Panc1 (cell line): ENCODE measurements at regions not wholly inside any gene's neighbourhood (a gene's known extent, or its start where the extent isn't known, plus 50 kb on each side); places are given as distances from the start of the nearest gene placed in this dataset.
A peak's percentile ranks its signal among the peaks of the same experiment; 100 is the strongest.

ENCODE experiments used
- ATAC-seq: fragments of 200-7000 bp; cut with Tn5 transposase; 2 replicates; pipeline ENCODE4 v1.9.1; 2020; ENCODE audit warnings: mild to moderate bottlenecking, moderate library complexity
- BruUV-seq: library from RNA; stranded (reverse); fragments of 400-500 nt; replicated peaks from 2 replicates; lab custom pipeline; 2021; lab: Mats Ljungman, UMichigan
- CTCF ChIA-PET: fragments of 300-600 bp; sonication (Branson Sonifier 250); formaldehyde crosslinking; loops from one replicate; lab custom pipeline; 2022; ENCODE audit warnings: antibody characterized with exemption; lab: Charles Lee
- POLR2A ChIA-PET: fragments of 300-600 bp; sonication (Branson Sonifier 250); formaldehyde crosslinking; loops from one replicate; lab custom pipeline; 2022; ENCODE audit warnings: antibody characterized with exemption; lab: Charles Lee
- DNase-seq: peaks from one replicate; pipeline ENCODE4 v3.0.0-alpha.2; 2010; ENCODE audit warnings: low read depth, low spot score
- H3K27ac ChIP-seq: 2 replicates; pipeline ENCODE4 v1.5.1; 2011; ENCODE audit warnings: mild to moderate bottlenecking, low read length, inconsistent platforms
- H3K27me3 ChIP-seq: fragments of 200-500 bp; sonication (Bioruptor generic); 2 replicates; pipeline ENCODE4 v1.6.0; 2014; ENCODE audit warnings: low read length, inconsistent platforms; ENCODE audit not compliant: control insufficient read depth, insufficient read depth
- H3K36me3 ChIP-seq: fragments of 200-500 bp; sonication (Bioruptor generic); 2 replicates; pipeline ENCODE4 v1.5.1; 2014; ENCODE audit warnings: inconsistent platforms, mild to moderate bottlenecking, low read length, moderate library complexity; ENCODE audit not compliant: control insufficient read depth, insufficient read depth
- H3K4me1 ChIP-seq: 2 replicates; pipeline ENCODE4 v1.5.1; 2011; ENCODE audit warnings: inconsistent platforms, mild to moderate bottlenecking, low read length, moderate library complexity; ENCODE audit not compliant: control insufficient read depth, insufficient read depth
- H3K4me3 ChIP-seq, 2 experiments: 2 replicates each; pipeline ENCODE4 v1.5.1; 2011 to 2012; ENCODE audit warnings: low read depth in 2 of 2, low read length in 2 of 2, mild to moderate bottlenecking in 2 of 2, inconsistent platforms in 1 of 2, moderate library complexity in 1 of 2
- H3K9me3 ChIP-seq: fragments of 200-500 bp; sonication (Bioruptor generic); 2 replicates; pipeline ENCODE4 v1.5.1; 2014; ENCODE audit warnings: low read depth, mild to moderate bottlenecking, inconsistent platforms, low read length, moderate library complexity; ENCODE audit not compliant: control insufficient read depth, insufficient read depth
- CTCF ChIP-seq: fragments of 450-650 bp; IDR thresholded peaks from 2 replicates; pipeline ENCODE4 v1.5.1; 2017; ENCODE audit warnings: mild to moderate bottlenecking
- POLR2AphosphoS5 ChIP-seq: IDR thresholded peaks from 2 replicates; pipeline ENCODE4 v1.6.1; 2012; ENCODE audit warnings: mild to moderate bottlenecking, low read depth, low read length, moderate library complexity
- REST ChIP-seq, 2 experiments: IDR thresholded peaks; 2 replicates each; pipeline ENCODE4 v1.6.1; 2011 to 2012; ENCODE audit warnings: low read depth in 2 of 2, control low read depth in 1 of 2, low read length in 1 of 2, mild to moderate bottlenecking in 1 of 2, moderate library complexity in 1 of 2; ENCODE audit not compliant: insufficient read depth in 1 of 2
- SIN3A ChIP-seq: IDR thresholded peaks from 2 replicates; pipeline ENCODE4 v1.6.1; 2012; ENCODE audit warnings: low read depth, mild to moderate bottlenecking, low read length, moderate library complexity, borderline replicate concordance; ENCODE audit not compliant: insufficient read depth
- TCF7L2 ChIP-seq: IDR thresholded peaks from 2 replicates; pipeline ENCODE4 v1.6.1; 2011; ENCODE audit warnings: mild to moderate bottlenecking, low read depth, low read length, inconsistent platforms
- in situ Hi-C: cut with HindIII; loops from 2 replicates; pipeline ENCODE4 v1.10.0; 2016; ENCODE audit warnings: low sequenced_read_pairs, low pct_unique_long_range_greater_than_20kb
- intact Hi-C: fragments of 100-400 bp; cut with micrococcal nuclease; formaldehyde crosslinking; loops from one replicate; pipeline ENCODE4 v1.10.0; 2022; ENCODE audit not compliant: unreplicated experiment

GRCh38 chr5:103851091-103851490 is 288.5 kb upstream of the NUDT12 start:
- ATAC-seq = no peak
- POLR2A ChIA-PET = interaction anchor here (0.6 kb wide), 1 partner anchor 504 kb away, joined by 4 read pairs; no protein-coding TSS in a partner anchor

GRCh38 chr5:103849934-103850333 is 287.3 kb upstream of the NUDT12 start:
- DNase-seq = peak; percentile 42
- intact Hi-C loops = no loop called here
- H3K4me1 ChIP-seq = no peaks in the 10 kb centered on the region; the same call in 1 of the 2 replicates
- H3K9me3 ChIP-seq = no peaks in the 10 kb centered on the region
- no peaks in the 10 kb centered on the region for H3K27me3 ChIP-seq
- ChIA-PET POLR2A (no interaction called here), CTCF (no interaction called here)
- H3K36me3 ChIP-seq = no peaks in the 10 kb centered on the region
- no peak overlapping the region for H3K27ac ChIP-seq
- no peak overlapping the region for H3K4me3 ChIP-seq
- in situ Hi-C loops = no loop called here
- ATAC-seq = peak; percentile 94
- TF ChIP-seq SIN3A = no peak
- TF ChIP-seq CTCF = no peak
- no peak for TF ChIP-seq POLR2AphosphoS5
- no peak for TF ChIP-seq REST (IDR thresholded peaks at IDR 0.05; ENCODE audit: insufficient read depth in 1 of 2, low read depth in 2 of 2, low read length in 1 of 2)
- no peak for TF ChIP-seq TCF7L2
- no TSS peak for BruUV-seq

More at GRCh38 chr5:103851091-103851490, 288.5 kb upstream of the NUDT12 start:
- CTCF ChIA-PET = interaction anchor here (0.6 to 0.7 kb wide), 2 partner anchors 34 to 138 kb away, joined by 3 to 4 read pairs; no protein-coding TSS in a partner anchor
- Histone ChIP-seq H3K4me3 (no peak overlapping the region), H3K36me3 (no peaks in the 10 kb centered on the region), H3K27ac (no peak overlapping the region), H3K4me1 (no peaks in the 10 kb centered on the region; the same call in 1 of the 2 replicates), H3K9me3 (no peaks in the 10 kb centered on the region), H3K27me3 (no peaks in the 10 kb centered on the region)
- no peak for TF ChIP-seq SIN3A
- no peak for DNase-seq
- in situ Hi-C loops = no loop called here
- intact Hi-C loops = no loop called here
- no TSS peak for BruUV-seq

- no peak for TF ChIP-seq SIN3A
- TF ChIP-seq CTCF = no peak
- TF ChIP-seq TCF7L2 = no peak
- TF ChIP-seq POLR2AphosphoS5 = no peak
- no peak for TF ChIP-seq REST (IDR thresholded peaks at IDR 0.05; ENCODE audit: insufficient read depth in 1 of 2, low read depth in 2 of 2, low read length in 1 of 2)
- ChIA-PET CTCF (no interaction called here), POLR2A (no interaction called here)
- no peak overlapping the region for H3K4me3 ChIP-seq
- no peaks in the 10 kb centered on the region for H3K27me3 ChIP-seq
- in situ Hi-C loops = no loop called here
- BruUV-seq = no TSS peak
- intact Hi-C loops = no loop called here
- no peak for ATAC-seq
- no peaks in the 10 kb centered on the region; the same call in 1 of the 2 replicates for H3K4me1 ChIP-seq
- DNase-seq = no peak
- no peaks in the 10 kb centered on the region for H3K9me3 ChIP-seq
- no peaks in the 10 kb centered on the region for H3K36me3 ChIP-seq
- no peak overlapping the region for H3K27ac ChIP-seq
These were observed 284.5 kb upstream of the NUDT12 start for GRCh38 chr5:103847060-103847459.
